CD14-positive monocyte (primary cell): ENCODE measurements at regions not wholly inside any gene's neighbourhood (a gene's known extent, or its start where the extent isn't known, plus 50 kb on each side); places are given as distances from the start of the nearest gene placed in this dataset.

Source experiments
- DNase-seq, 3 donors: peaks; one replicate each; pipeline ENCODE4 v3.0.0-alpha.2; 2011 to 2022
- H2AFZ ChIP-seq: 2 replicates; pipeline ENCODE4 v1.6.0; 2012; ENCODE audit warnings: mild to moderate bottlenecking, low read depth, low read length, inconsistent platforms; ENCODE audit not compliant: insufficient read depth, poor library complexity, severe bottlenecking
- H3K27ac ChIP-seq, 2 donors: 1 replicate in 1 of 2; 2 replicates in 1 of 2; pipeline ENCODE4 v1.5.1; 2012 to 2013; ENCODE audit warnings: low read length in 2 of 2, control low read depth in 1 of 2, inconsistent platforms in 1 of 2, low read depth in 1 of 2, mild to moderate bottlenecking in 1 of 2
- H3K27me3 ChIP-seq, 2 donors: one replicate each; pipeline versions ENCODE4 v1.6.0 to v1.6.1; 2011 to 2013; ENCODE audit warnings: low read length in 2 of 2; ENCODE audit not compliant: control insufficient read depth in 2 of 2, insufficient read depth in 2 of 2
- H3K36me3 ChIP-seq, 2 donors: replicated peaks in 1 of 2; 1 replicate in 1 of 2; 2 replicates in 1 of 2; pipeline versions ENCODE4 v1.5.1 to v1.6.1; 2012 to 2013; ENCODE audit warnings: low read length in 2 of 2, control low read depth in 1 of 2, inconsistent platforms in 1 of 2, mild to moderate bottlenecking in 1 of 2; ENCODE audit not compliant: insufficient read depth in 2 of 2, control insufficient read depth in 1 of 2
- H3K4me1 ChIP-seq, 2 donors: 1 replicate in 1 of 2; 2 replicates in 1 of 2; pipeline versions ENCODE4 v1.5.1 to v1.6.1; 2012 to 2013; ENCODE audit warnings: low read length in 2 of 2, control low read depth in 1 of 2, inconsistent platforms in 1 of 2, mild to moderate bottlenecking in 1 of 2, moderate library complexity in 1 of 2; ENCODE audit not compliant: insufficient read depth in 2 of 2, control insufficient read depth in 1 of 2
- H3K4me2 ChIP-seq: replicated peaks from 2 replicates; pipeline ENCODE3; 2012; ENCODE audit warnings: low read length, moderate library complexity, mild to moderate bottlenecking; ENCODE audit not compliant: poor library complexity, severe bottlenecking; ENCODE audit errors: extremely low read depth
- H3K4me3 ChIP-seq, 3 experiments: fragments of 200-600 bp in 1 of 3; sonication (generic) in 1 of 3; replicated peaks in 1 of 3; 1 replicate in 2 of 3; 2 replicates in 1 of 3; pipeline ENCODE4 v1.5.1; 2011 to 2013; ENCODE audit warnings: low read length in 3 of 3, mild to moderate bottlenecking in 3 of 3, control low read depth in 2 of 3, low read depth in 2 of 3, inconsistent platforms in 1 of 3, moderate library complexity in 1 of 3
- H3K79me2 ChIP-seq: 2 replicates; pipeline ENCODE4 v1.6.0; 2012; ENCODE audit warnings: mild to moderate bottlenecking, control low read depth, inconsistent platforms, low read length, moderate library complexity; ENCODE audit not compliant: insufficient read depth
- H3K9ac ChIP-seq: 2 replicates; pipeline ENCODE4 v1.6.0; 2017; ENCODE audit warnings: low read length, mild to moderate bottlenecking; ENCODE audit not compliant: insufficient read depth, poor library complexity, severe bottlenecking
- H3K9me3 ChIP-seq, 2 donors: replicated peaks in 1 of 2; 1 replicate in 1 of 2; 2 replicates in 1 of 2; pipeline versions ENCODE4 v1.5.1 to v1.6.1; 2012 to 2013; ENCODE audit warnings: low read length in 2 of 2, control low read depth in 1 of 2; ENCODE audit not compliant: control insufficient read depth in 1 of 2, insufficient read depth in 1 of 2
- H4K20me1 ChIP-seq: 2 replicates; pipeline ENCODE4 v1.6.0; 2012; ENCODE audit warnings: mild to moderate bottlenecking, low read length, control low read depth, moderate library complexity; ENCODE audit not compliant: insufficient read depth
- H3K27ac Mint-ChIP-seq, 7 donors: one replicate each; pipeline ENCODE4 v1.8.0; 2020; ENCODE audit warnings: mild to moderate bottlenecking in 7 of 7, mixed read lengths in 7 of 7, moderate library complexity in 6 of 7, inconsistent platforms in 2 of 7
- H3K27me3 Mint-ChIP-seq, 3 donors: one replicate each; pipeline ENCODE4 v1.8.0; 2021 to 2022; ENCODE audit warnings: low read depth in 3 of 3, mild to moderate bottlenecking in 3 of 3, mixed read lengths in 3 of 3, moderate library complexity in 3 of 3, inconsistent platforms in 1 of 3
- H3K36me3 Mint-ChIP-seq, 2 donors: one replicate each; pipeline ENCODE4 v1.8.0; 2020; ENCODE audit warnings: mixed read lengths in 2 of 2, inconsistent platforms in 1 of 2, mild to moderate bottlenecking in 1 of 2
- H3K4me1 Mint-ChIP-seq: one replicate; pipeline ENCODE4 v1.8.0; 2020; ENCODE audit warnings: mild to moderate bottlenecking, mixed read lengths
- H3K4me3 Mint-ChIP-seq, 2 donors: one replicate each; pipeline ENCODE4 v1.8.0; 2020; ENCODE audit warnings: mild to moderate bottlenecking in 2 of 2, mixed read lengths in 2 of 2, moderate library complexity in 1 of 2
- H3K9me3 Mint-ChIP-seq, 7 donors: one replicate each; pipeline ENCODE4 v1.8.0; 2020 to 2022; ENCODE audit warnings: mixed read lengths in 7 of 7, mild to moderate bottlenecking in 6 of 7, moderate library complexity in 6 of 7, inconsistent platforms in 2 of 7
- WGBS: methylation state at CpG from one replicate; pipeline ENCODE4 v1.1.5; 2013; ENCODE audit warnings: missing lambda C conversion rate; ENCODE audit not compliant: insufficient coverage; 5-methylcytosine and 5-hydroxymethylcytosine counted together
- intact Hi-C, 2 donors: fragments of 100-400 bp; cut with micrococcal nuclease; formaldehyde crosslinking; loops; one replicate each; pipeline versions ENCODE4 v1.15.0 to v1.15.1; 2023
- TF ChIP-seq, protein P1 (sequence below): fragments of 200-600 bp; IDR thresholded peaks from one replicate; pipeline ENCODE4 v1.8.0; 2022; ENCODE audit warnings: antibody characterized with exemption, mild to moderate bottlenecking

DNA sequence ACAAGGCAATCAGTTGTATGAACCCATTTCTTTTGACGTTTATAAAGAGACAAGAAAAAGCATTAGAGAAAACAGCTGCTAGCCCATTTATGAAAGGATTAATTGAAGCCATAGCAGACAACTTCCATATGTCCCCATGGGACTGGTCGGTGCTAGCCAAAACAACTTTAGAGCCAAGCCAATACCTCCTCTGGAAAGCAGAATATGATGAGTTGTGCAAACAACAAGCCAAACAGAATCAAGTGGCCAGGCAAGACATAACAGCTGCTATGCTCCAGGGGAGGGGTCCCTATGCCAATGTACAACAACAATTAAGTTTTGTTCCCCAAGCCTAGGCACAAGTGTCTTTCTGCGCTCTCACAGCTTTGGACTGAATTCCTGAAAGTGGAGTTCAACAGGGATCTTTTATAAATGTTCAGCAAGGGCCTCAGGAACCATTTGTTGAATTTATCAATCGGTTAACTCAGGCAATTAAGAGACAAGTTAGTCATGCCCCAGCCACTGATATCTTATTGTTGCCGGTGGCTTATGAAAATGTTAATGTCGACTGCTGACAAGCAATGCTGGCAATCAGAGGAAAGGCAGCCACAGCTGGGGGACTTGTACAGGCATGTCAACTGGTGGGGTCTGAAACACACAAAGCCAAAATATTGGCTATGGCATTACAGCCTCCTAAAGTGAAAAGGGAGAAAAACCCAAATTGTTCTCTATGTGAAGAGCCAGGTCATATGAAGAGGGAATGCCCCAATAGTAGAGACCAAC lies 1593.1 kb upstream of the TENM4 start:
- Histone ChIP-seq H3K79me2 (no peaks in the 10 kb centered on the region), H4K20me1 (no peaks in the 10 kb centered on the region), H3K4me1 (no peaks in the 10 kb centered on the region), H2AFZ (no peak overlapping the region), H3K9me3 (peaks cover 9 to 11% of the 10 kb centered on the region in 2 donors), H3K9ac (no peak overlapping the region), H3K27me3 (no peaks in the 10 kb centered on the region), H3K36me3 (no peaks in the 10 kb centered on the region), H3K27ac (no peak overlapping the region), H3K4me3 (no peak overlapping the region), H3K4me2 (no peak overlapping the region)
- no peak overlapping the region for H3K4me3 Mint-ChIP-seq
- H3K9me3 Mint-ChIP-seq: peaks cover 4 to 18% (median 7%) of the 10 kb centered on the region in 7 donors
- no peaks in the 10 kb centered on the region for H3K27me3 Mint-ChIP-seq
- TF ChIP-seq, protein P1, sequence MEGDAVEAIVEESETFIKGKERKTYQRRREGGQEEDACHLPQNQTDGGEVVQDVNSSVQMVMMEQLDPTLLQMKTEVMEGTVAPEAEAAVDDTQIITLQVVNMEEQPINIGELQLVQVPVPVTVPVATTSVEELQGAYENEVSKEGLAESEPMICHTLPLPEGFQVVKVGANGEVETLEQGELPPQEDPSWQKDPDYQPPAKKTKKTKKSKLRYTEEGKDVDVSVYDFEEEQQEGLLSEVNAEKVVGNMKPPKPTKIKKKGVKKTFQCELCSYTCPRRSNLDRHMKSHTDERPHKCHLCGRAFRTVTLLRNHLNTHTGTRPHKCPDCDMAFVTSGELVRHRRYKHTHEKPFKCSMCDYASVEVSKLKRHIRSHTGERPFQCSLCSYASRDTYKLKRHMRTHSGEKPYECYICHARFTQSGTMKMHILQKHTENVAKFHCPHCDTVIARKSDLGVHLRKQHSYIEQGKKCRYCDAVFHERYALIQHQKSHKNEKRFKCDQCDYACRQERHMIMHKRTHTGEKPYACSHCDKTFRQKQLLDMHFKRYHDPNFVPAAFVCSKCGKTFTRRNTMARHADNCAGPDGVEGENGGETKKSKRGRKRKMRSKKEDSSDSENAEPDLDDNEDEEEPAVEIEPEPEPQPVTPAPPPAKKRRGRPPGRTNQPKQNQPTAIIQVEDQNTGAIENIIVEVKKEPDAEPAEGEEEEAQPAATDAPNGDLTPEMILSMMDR: no peak
- no peaks in the 10 kb centered on the region for H3K4me1 Mint-ChIP-seq
- intact Hi-C loops: no loop called here
- H3K27ac Mint-ChIP-seq: no peak overlapping the region
- WGBS: 98% methylated on average over 5 of the region's 6 CpGs
- no peaks in the 10 kb centered on the region for H3K36me3 Mint-ChIP-seq
- DNase-seq: no peak

DNA sequence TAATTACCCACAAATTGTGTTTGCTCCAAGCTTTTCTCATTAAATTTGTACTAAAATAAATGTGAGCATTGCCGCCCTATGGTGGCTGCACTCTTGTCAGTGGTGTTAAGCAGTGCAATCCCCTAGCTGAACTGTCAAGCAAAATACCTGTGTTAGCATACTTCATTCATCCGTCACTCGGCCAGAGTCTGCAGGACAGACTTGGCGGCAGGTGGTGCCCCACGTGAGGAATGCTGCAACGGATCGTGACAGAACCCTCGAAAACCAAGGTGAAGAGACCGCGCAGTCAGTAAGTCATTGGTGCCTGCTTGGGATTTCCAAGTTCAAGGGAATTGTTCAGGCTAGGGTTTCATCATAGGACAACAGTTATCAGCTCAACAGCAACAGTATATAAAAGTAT lies 1592.1 kb upstream of the TENM4 start:
- H3K4me1 Mint-ChIP-seq: no peaks in the 10 kb centered on the region
- H3K4me3 Mint-ChIP-seq: no peak overlapping the region
- H3K27me3 Mint-ChIP-seq: no peaks in the 10 kb centered on the region
- WGBS: 99% methylated on average over 10 of the region's 10 CpGs
- no peaks in the 10 kb centered on the region for H3K4me1 ChIP-seq
- H3K36me3 Mint-ChIP-seq: no peaks in the 10 kb centered on the region
- H3K36me3 ChIP-seq: no peaks in the 10 kb centered on the region
- H3K4me2 ChIP-seq: no peak overlapping the region
- DNase-seq: no peak
- no peak overlapping the region for H3K4me3 ChIP-seq
- H2AFZ ChIP-seq: no peak overlapping the region
- TF ChIP-seq, protein P1: no peak
- no peaks in the 10 kb centered on the region for H3K79me2 ChIP-seq
- H3K27me3 ChIP-seq: no peaks in the 10 kb centered on the region
- no peak overlapping the region for H3K27ac Mint-ChIP-seq
- no peak overlapping the region for H3K27ac ChIP-seq
- peaks cover 0 to 2% of the 10 kb centered on the region in 2 donors for H3K9me3 ChIP-seq
- H3K9me3 Mint-ChIP-seq: peaks cover 0 to 14% (median 7%) of the 10 kb centered on the region in 7 donors
- intact Hi-C loops: no loop called here
- no peaks in the 10 kb centered on the region for H4K20me1 ChIP-seq
- no peak overlapping the region for H3K9ac ChIP-seq
